Endothelial cell of umbilical vein (primary cell): ENCODE measurements at regions not wholly inside any gene's neighbourhood (a gene's known extent, or its start where the extent isn't known, plus 50 kb on each side); places are given as distances from the start of the nearest gene placed in this dataset.

Experiments
- BruUV-seq: library from RNA; stranded (reverse); fragments of 400-500 nt; replicated peaks from 2 replicates; lab custom pipeline; 2021; lab: Mats Ljungman, UMichigan
- CTCF ChIA-PET: fragments of 300-600, 350-600 bp; sonication (Branson Sonifier 250); formaldehyde crosslinking; loops from one replicate; lab custom pipeline; 2021; ENCODE audit warnings: antibody characterized with exemption, inconsistent platforms; lab: Charles Lee
- POLR2A ChIA-PET: fragments of 300-600, 350-600 bp; sonication (Branson Sonifier 250); formaldehyde crosslinking; loops from one replicate; lab custom pipeline; 2021; ENCODE audit warnings: antibody characterized with exemption, inconsistent platforms; lab: Charles Lee
- DNase-seq: peaks from one replicate; pipeline ENCODE4 v3.0.0-alpha.2; 2011; ENCODE audit warnings: low read depth, low spot score
- FAIRE-seq: peaks from 2 replicates; lab custom pipeline; 2011; peaks lifted over from hg19 to GRCh38; lab: Jason Lieb, UNC
- H2AFZ ChIP-seq: 2 replicates; pipeline ENCODE4 v1.6.0; 2012; ENCODE audit warnings: low read depth, low read length, control low read depth, inconsistent platforms
- H3K27ac ChIP-seq: 2 replicates; pipeline ENCODE4 v1.5.1; 2011; ENCODE audit warnings: low read depth, mild to moderate bottlenecking, control low read depth, low read length, moderate library complexity; ENCODE audit not compliant: insufficient read depth
- H3K27me3 ChIP-seq, 2 experiments: 2 replicates each; pipeline versions ENCODE4 v1.6.0 to v1.6.1; 2011; ENCODE audit warnings: low read length in 2 of 2, mixed read lengths in 1 of 2; ENCODE audit not compliant: control insufficient read depth in 2 of 2, insufficient read depth in 2 of 2
- H3K36me3 ChIP-seq, 2 experiments: 2 replicates in 1 of 2; 3 replicates in 1 of 2; pipeline ENCODE4 v1.5.1; 2011; ENCODE audit warnings: low read length in 2 of 2, mild to moderate bottlenecking in 1 of 2, moderate library complexity in 1 of 2; ENCODE audit not compliant: control insufficient read depth in 2 of 2, insufficient read depth in 2 of 2; ENCODE audit errors: extremely low read depth in 1 of 2
- H3K4me1 ChIP-seq: 3 replicates; pipeline ENCODE4 v1.5.1; 2011; ENCODE audit warnings: mild to moderate bottlenecking, low read length; ENCODE audit not compliant: control insufficient read depth, insufficient read depth; ENCODE audit errors: extremely low read depth
- H3K4me2 ChIP-seq: 2 replicates; pipeline ENCODE4 v1.6.1; 2011; ENCODE audit warnings: low read length, control low read depth, mixed read lengths; ENCODE audit not compliant: insufficient read depth
- H3K4me3 ChIP-seq, 3 experiments: fragments of 200-600 bp in 1 of 3; sonication (generic), shearing (Covaris generic) in 1 of 3; replicated peaks in 1 of 3; 2 replicates each; pipeline ENCODE4 v1.5.1; 2011 to 2016; ENCODE audit warnings: control low read depth in 3 of 3, low read length in 3 of 3, mild to moderate bottlenecking in 2 of 3, inconsistent platforms in 1 of 3, low read depth in 1 of 3, moderate library complexity in 1 of 3; ENCODE audit not compliant: insufficient read depth in 1 of 3
- H3K79me2 ChIP-seq: 2 replicates; pipeline ENCODE4 v1.6.0; 2012; ENCODE audit warnings: low read length, inconsistent platforms; ENCODE audit not compliant: control insufficient read depth, insufficient read depth
- H3K9ac ChIP-seq: replicated peaks from 2 replicates; pipeline ENCODE3; 2011; ENCODE audit warnings: low read length, control low read depth; ENCODE audit not compliant: insufficient read depth; ENCODE audit errors: extremely low read depth
- H3K9me1 ChIP-seq: replicated peaks from 3 replicates; pipeline ENCODE4 v1.6.0; 2011; ENCODE audit warnings: mild to moderate bottlenecking, low read length; ENCODE audit not compliant: control insufficient read depth, insufficient read depth; ENCODE audit errors: extremely low read depth
- H3K9me3 ChIP-seq: replicated peaks from 2 replicates; pipeline ENCODE4 v1.5.1; 2012; ENCODE audit warnings: low read length, inconsistent platforms; ENCODE audit not compliant: control insufficient read depth, insufficient read depth
- H4K20me1 ChIP-seq: replicated peaks from 2 replicates; pipeline ENCODE3; 2011; ENCODE audit warnings: mild to moderate bottlenecking, low read length; ENCODE audit not compliant: control insufficient read depth, insufficient read depth; ENCODE audit errors: extremely low read depth
- CTCF ChIP-seq, 2 donors: IDR thresholded peaks; 1 replicate in 1 of 2; 2 replicates in 1 of 2; pipeline ENCODE4 v1.5.1; 2011; ENCODE audit warnings: low read length in 2 of 2, mild to moderate bottlenecking in 2 of 2, moderate library complexity in 2 of 2, control low read depth in 1 of 2, inconsistent platforms in 1 of 2, low read depth in 1 of 2; ENCODE audit not compliant: insufficient read depth in 1 of 2; ENCODE audit errors: extremely low read depth in 1 of 2
- EZH2 ChIP-seq: IDR thresholded peaks from 2 replicates; pipeline ENCODE4 v1.6.1; 2012; ENCODE audit warnings: borderline replicate concordance, low read depth, mild to moderate bottlenecking, moderate library complexity, low read length, inconsistent platforms; ENCODE audit not compliant: severe bottlenecking
- FOS ChIP-seq: IDR thresholded peaks from 2 replicates; pipeline ENCODE4 v1.6.1; 2011; ENCODE audit warnings: mild to moderate bottlenecking, low read length, moderate library complexity, borderline replicate concordance; ENCODE audit not compliant: insufficient read depth
- GATA2 ChIP-seq: IDR thresholded peaks from 2 replicates; pipeline ENCODE4 v1.7.0; 2011; ENCODE audit warnings: low read depth, mild to moderate bottlenecking, moderate library complexity, mixed read lengths, low read length; ENCODE audit not compliant: insufficient read length, insufficient read depth
- JUN ChIP-seq: IDR thresholded peaks from 2 replicates; pipeline ENCODE4 v1.6.1; 2011; ENCODE audit warnings: borderline replicate concordance, low read depth; ENCODE audit not compliant: insufficient read length, insufficient read depth
- MAX ChIP-seq: IDR thresholded peaks from 2 replicates; pipeline ENCODE4 v1.6.1; 2011; ENCODE audit not compliant: insufficient read depth, insufficient read length
- MYC ChIP-seq: IDR thresholded peaks from one replicate; pipeline ENCODE4 v1.6.1; 2011; ENCODE audit warnings: mild to moderate bottlenecking, low read depth, low read length
- POLR2A ChIP-seq: IDR thresholded peaks from 2 replicates; pipeline ENCODE4 v1.6.1; 2012; ENCODE audit warnings: low read depth, mild to moderate bottlenecking, control low read depth, low read length
- POLR2AphosphoS5 ChIP-seq: IDR thresholded peaks from 2 replicates; pipeline ENCODE4 v1.6.1; 2012; ENCODE audit warnings: low read depth, mild to moderate bottlenecking, control low read depth, low read length, moderate library complexity; ENCODE audit not compliant: insufficient read depth
- dilution Hi-C: fragments of 300-500 bp; cut with MboI; formaldehyde crosslinking; loops from one replicate; pipeline ENCODE4 v1.15.0; 2019; ENCODE audit warnings: low sequenced_read_pairs; ENCODE audit not compliant: extremely low pct_ligation_motif_present
- intact Hi-C: fragments of 100-400 bp; cut with micrococcal nuclease; formaldehyde crosslinking; loops from one replicate; pipeline ENCODE4 v1.10.0; 2022

DNA sequence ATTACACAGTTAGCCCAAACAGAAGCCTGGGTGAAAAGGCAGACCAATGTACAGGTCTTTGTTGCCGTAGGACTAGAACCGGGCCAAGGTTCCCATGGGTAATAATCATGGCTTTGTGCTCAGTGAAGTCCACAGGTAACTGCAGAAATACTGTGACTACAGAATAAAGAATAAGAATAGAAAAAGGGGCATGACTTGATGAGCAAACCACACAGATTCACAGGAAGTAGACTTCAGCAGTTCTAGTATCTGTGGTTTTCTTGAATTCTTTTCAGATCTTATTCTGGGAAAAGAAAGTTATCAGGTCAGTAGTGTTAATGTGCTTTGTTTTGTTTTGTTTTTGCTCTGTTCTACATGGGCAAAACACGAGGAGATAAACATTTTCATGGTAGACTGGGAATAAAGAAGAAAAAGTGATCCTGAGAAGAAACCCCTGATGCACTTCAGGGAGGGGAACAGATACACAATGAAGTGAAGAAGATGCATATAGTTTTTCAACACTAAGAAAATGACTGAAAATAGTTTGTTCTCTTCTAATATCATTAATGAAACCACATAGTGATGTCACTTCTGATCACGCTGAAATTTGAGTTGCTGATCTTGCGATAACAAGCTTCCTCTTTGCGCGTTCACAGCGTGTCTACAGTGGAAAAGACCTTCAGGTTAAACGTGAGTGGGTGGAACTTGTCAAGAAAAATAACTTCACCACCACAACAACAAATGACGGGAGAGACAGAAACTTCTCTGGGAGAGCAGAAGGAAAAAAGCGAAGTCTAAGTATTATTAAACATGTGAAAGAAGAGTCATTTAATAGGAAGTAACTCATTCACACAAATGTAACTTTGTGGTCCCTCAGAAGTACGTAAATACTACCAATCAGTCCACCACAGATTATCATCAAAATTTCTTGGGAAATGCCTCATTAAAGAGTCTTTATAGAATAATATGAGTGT, 315.8 kb upstream of the SATB1 start:
- H3K4me2 ChIP-seq, result no peak overlapping the region
- FAIRE-seq, result no peak
- no peaks in the 10 kb centered on the region for H3K4me1 ChIP-seq
- H3K36me3 ChIP-seq, result no peaks in the 10 kb centered on the region
- no peak overlapping the region for H3K9ac ChIP-seq
- no peak overlapping the region for H2AFZ ChIP-seq
- no peak overlapping the region for H3K27ac ChIP-seq
- POLR2A ChIA-PET, result no interaction called here
- H3K4me3 ChIP-seq, result no peak overlapping the region
- H4K20me1 ChIP-seq, result no peaks in the 10 kb centered on the region
- no peaks in the 10 kb centered on the region for H3K27me3 ChIP-seq
- H3K9me3 ChIP-seq, result no peaks in the 10 kb centered on the region
- BruUV-seq, result no TSS peak
- no peak for DNase-seq
- no peak for TF ChIP-seq POLR2A
- no peak for TF ChIP-seq GATA2
- TF ChIP-seq MYC, result no peak
- no peak for TF ChIP-seq MAX
- TF ChIP-seq JUN, result no peak
- TF ChIP-seq FOS, result no peak
- TF ChIP-seq POLR2AphosphoS5, result no peak
- TF ChIP-seq CTCF (IDR thresholded peaks at IDR 0.05; ENCODE audit: extremely low read depth in 1 of 2, insufficient read depth in 1 of 2, low read depth in 1 of 2, low read length in 2 of 2), result no peak
- TF ChIP-seq EZH2, result no peak
- CTCF ChIA-PET, result no interaction called here
- dilution Hi-C loops, result no loop called here
- no peaks in the 10 kb centered on the region for H3K79me2 ChIP-seq
- intact Hi-C loops, result no loop called here
- H3K9me1 ChIP-seq, result no peaks in the 10 kb centered on the region
